ENCODE measurements at regions not wholly inside any gene's neighbourhood (a gene's known extent, or its start where the extent isn't known, plus 50 kb on each side); places are given as distances from the start of the nearest gene placed in this dataset.

DNA sequence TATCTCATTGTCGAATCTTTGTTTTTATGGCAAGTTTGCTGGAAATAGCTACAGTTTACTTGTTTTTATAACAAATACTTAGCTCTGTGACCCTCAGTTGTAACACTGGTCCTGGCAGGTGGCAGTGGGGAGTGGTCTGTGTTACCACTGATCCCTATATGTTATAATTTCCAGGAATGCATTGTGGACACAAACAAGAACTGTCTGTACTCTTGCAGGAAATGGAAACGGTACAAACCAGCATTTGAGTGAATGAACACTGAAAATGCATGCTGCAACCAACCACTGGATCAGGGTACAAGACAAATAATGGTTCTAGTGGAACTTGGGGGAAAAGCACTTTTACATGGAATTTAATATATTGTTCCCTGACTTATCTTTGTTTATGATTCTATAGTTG, 66.5 kb upstream of the PJA2 start:
- TF ChIP-seq, protein P1, sequence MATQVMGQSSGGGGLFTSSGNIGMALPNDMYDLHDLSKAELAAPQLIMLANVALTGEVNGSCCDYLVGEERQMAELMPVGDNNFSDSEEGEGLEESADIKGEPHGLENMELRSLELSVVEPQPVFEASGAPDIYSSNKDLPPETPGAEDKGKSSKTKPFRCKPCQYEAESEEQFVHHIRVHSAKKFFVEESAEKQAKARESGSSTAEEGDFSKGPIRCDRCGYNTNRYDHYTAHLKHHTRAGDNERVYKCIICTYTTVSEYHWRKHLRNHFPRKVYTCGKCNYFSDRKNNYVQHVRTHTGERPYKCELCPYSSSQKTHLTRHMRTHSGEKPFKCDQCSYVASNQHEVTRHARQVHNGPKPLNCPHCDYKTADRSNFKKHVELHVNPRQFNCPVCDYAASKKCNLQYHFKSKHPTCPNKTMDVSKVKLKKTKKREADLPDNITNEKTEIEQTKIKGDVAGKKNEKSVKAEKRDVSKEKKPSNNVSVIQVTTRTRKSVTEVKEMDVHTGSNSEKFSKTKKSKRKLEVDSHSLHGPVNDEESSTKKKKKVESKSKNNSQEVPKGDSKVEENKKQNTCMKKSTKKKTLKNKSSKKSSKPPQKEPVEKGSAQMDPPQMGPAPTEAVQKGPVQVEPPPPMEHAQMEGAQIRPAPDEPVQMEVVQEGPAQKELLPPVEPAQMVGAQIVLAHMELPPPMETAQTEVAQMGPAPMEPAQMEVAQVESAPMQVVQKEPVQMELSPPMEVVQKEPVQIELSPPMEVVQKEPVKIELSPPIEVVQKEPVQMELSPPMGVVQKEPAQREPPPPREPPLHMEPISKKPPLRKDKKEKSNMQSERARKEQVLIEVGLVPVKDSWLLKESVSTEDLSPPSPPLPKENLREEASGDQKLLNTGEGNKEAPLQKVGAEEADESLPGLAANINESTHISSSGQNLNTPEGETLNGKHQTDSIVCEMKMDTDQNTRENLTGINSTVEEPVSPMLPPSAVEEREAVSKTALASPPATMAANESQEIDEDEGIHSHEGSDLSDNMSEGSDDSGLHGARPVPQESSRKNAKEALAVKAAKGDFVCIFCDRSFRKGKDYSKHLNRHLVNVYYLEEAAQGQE (IDR thresholded peaks at IDR 0.05; ENCODE audit: insufficient replicate concordance, low read depth) = no peak
- TF ChIP-seq SPI1 (IDR thresholded peaks at IDR 0.05; ENCODE audit: borderline replicate concordance, low read depth) (no peak), POLR2AphosphoS5 (IDR thresholded peaks at IDR 0.05; ENCODE audit: low read depth) (no peak)
- TF ChIP-seq, protein P2, sequence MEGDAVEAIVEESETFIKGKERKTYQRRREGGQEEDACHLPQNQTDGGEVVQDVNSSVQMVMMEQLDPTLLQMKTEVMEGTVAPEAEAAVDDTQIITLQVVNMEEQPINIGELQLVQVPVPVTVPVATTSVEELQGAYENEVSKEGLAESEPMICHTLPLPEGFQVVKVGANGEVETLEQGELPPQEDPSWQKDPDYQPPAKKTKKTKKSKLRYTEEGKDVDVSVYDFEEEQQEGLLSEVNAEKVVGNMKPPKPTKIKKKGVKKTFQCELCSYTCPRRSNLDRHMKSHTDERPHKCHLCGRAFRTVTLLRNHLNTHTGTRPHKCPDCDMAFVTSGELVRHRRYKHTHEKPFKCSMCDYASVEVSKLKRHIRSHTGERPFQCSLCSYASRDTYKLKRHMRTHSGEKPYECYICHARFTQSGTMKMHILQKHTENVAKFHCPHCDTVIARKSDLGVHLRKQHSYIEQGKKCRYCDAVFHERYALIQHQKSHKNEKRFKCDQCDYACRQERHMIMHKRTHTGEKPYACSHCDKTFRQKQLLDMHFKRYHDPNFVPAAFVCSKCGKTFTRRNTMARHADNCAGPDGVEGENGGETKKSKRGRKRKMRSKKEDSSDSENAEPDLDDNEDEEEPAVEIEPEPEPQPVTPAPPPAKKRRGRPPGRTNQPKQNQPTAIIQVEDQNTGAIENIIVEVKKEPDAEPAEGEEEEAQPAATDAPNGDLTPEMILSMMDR (IDR thresholded peaks at IDR 0.05; ENCODE audit: insufficient read depth, low read length) = no peak

All from HL-60 (cell line).